GM19468 (cell line): ENCODE measurements at regions not wholly inside any gene's neighbourhood (a gene's known extent, or its start where the extent isn't known, plus 50 kb on each side); places are given as distances from the start of the nearest gene placed in this dataset.
"Not testable (repeated sequence)": the region's sequence is repeated elsewhere in the genome, so short reads cannot be mapped to it uniquely, and the experiment has no call there.

ENCODE experiments used
- ATAC-seq: cut with Tn5 transposase; IDR thresholded peaks from one replicate; pipeline ENCODE4 v1.9.1; 2021; ENCODE audit warnings: mild to moderate bottlenecking, moderate library complexity, moderate number of reproducible peaks; ENCODE audit not compliant: unreplicated experiment; ENCODE audit errors: extremely low read depth

DNA sequence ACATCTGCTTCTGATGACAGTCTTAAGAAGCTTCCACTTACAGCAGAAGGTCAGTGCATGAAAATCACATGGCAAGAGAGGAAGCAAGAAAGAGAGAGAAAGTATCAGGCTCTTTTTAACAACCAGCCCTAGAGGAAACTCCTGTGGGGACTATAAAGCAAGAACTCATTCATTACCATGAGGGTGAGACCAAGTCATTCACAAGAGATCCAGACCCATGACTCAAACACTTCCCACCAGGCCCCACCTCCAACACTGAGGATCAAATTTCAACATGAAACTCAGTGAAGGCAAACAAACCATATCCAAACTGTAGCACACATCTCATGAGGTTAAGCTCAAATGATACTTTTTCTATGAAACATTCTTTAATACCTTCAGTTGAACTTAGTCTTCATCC, 643.2 kb upstream of the SYNCRIP start:
- no peak for ATAC-seq

DNA sequence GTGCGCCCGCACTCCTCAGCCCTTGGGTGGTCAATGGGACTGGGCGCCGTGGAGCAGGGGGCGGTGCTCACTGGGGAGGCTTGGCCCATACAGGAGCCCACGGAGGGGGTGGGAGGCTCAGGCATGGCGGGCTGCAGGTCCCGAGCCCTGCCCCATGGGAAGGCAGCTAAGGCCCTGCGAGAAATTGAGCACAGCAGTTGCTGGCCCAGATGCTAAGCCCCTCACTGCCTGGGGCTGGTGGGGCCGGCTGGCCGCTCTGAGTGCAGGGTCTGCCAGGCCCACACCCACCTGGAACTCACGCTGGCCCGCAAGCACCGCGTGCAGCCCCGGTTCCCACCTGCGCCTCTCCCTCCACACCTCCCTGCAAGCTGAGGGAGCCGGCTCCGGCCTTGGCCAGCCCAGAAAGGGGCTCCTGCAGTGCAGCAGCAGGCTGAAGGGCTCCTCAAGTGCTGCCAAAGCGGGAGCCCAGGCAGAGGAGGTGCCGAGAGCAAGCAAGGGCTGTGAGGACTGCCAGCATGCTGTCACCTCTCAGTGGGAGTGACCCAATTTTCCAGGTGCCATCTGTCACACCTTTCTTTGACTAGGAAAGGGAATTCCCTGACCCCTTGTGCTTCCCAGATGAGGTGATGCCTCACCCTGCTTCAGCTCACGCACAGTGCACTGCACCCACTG, 642.3 kb upstream of the SYNCRIP start:
- ATAC-seq: not testable (repeated sequence)

DNA sequence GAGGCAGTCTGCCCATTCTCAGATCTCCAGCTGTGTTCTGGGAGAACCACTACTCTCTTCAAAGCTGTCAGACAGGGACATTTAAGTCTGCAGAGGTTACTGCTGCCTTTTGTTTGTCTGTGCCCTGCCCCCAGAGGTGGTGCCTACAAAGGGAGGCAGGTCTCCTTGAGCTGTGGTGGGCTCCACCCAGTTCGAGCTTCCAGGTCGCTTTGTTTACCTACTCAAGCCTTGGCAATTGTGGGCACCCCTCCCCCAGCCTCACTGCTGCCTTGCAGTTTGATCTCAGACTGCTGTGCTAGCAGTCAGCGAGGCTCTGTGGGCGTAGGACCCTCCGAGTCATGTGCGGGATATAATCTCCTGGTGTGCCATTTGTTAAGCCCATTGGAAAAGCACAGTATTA, 640.9 kb upstream of the SYNCRIP start:
- not testable (repeated sequence) for ATAC-seq

DNA sequence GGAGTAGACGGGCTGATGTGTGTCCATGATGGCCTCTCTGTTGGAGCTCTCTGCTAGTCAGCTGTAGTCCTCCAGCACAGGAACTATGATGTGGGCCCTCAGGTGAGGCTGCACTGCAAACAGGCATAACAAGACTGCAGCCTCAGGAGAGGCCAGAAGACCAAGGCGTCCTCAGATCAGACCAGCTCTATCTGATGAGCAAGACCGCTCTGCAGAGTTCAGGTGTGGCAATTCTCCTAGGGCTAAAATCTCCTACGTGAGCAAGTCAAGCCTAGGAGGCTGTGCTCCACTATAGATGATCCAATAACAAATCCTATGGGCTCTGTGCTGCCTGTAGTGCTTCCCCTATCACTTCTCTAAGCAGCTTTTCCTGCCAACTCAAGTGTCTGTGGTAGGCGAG, 633.4 kb upstream of the SYNCRIP start:
- ATAC-seq: no peak

DNA sequence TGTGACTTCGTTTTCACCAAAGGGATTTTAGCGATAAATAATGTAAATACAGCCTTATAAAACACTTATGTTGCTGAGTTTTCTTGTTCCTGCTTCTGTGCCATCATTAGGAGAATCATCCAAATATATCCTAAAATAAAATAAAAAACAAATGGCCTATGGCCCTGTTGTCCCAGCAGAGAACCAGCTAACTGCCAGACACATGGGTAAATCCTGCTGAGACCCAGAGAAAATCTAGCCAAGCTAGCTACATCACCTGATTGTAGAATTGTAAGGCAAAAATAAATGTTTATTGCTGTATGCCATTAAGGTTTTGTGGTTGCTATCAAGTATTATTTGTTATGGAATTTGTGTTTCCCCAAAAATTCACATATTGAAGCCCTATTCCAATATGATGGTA, 631.2 kb upstream of the SYNCRIP start:
- no peak for ATAC-seq

DNA sequence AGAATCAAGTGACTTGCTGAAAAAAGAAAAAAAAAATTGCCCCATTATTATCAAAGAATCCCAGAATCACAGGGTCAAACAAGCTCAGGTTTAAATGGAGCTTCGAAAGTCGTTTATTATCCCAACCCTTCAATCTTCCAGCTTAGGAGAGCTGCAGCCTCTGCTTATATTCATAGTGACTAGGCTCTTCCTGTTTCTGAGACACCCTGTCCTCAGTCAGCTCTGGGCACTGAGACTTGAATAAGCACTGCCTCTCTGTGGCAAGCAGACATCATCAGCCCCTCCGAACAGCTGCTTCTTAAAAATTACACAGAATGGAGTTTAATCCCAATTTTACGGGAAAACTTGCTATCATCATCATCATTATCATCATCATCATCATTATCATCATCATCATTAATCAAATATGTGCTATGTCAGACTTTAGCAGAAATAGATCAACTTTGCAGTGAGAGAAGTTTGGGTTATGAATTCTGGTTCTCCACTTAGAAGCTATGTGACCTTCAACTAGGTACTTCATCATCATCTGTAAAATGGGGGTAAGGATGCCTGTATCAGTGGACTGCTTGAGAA, 614.0 kb upstream of the SYNCRIP start:
- ATAC-seq: no peak

DNA sequence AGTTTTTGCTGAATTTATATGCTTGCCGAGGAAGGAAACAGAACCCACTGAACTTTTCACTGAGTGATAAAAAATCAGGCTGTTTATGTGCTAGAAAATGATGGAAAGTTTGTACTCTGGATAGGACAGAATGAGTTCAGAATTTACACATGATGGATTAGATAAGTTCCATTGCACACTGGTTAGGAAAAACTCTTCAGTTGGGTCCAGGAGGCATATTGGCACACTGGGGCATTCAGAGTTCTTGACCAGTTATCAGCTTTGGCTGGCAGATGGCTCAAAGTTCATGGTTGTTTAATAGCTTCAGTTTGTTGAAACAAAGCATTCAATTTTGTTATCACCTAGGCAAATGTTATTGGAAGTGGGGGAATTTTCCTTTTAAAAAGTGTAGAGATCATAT, 613.3 kb upstream of the SYNCRIP start:
- ATAC-seq: no peak

DNA sequence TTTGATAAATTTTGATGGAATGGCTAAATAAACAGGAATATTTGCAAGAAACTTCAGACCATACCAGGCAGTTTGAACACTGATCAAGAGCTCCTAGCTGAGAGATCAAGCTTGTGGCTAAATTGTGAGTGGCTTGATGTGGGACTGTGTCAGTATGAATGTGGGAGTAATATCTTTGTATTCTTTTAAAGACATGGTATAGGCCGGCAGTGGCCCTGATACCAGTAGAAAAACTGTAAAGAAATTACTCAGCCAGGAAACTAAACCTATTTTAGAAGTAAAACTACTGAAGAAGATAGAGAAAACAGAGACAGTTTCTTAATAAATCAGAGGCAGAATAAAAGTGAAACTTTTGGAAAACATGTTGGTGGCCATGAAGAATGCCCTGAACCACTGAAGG, 608.4 kb upstream of the SYNCRIP start:
- ATAC-seq: no peak

DNA sequence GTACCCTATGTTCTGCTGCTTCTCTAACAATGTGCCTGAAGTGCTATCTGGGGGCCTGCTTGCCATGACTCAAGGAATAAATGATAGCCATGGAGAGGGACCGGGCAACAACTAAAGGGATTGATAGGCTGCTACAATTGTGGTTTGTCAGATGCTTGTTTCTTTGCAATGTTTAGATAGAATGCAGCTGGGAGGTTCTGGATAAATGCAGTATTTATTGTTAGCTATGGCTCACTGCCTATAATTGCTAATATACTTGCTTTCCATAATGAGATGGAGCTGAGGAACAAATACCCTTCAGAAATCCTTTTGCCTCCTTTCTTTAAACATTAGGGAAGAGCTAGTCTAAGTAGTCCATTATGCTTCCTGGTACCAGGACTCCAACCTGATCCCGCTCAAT, 575.2 kb upstream of the SYNCRIP start:
- ATAC-seq: no peak

DNA sequence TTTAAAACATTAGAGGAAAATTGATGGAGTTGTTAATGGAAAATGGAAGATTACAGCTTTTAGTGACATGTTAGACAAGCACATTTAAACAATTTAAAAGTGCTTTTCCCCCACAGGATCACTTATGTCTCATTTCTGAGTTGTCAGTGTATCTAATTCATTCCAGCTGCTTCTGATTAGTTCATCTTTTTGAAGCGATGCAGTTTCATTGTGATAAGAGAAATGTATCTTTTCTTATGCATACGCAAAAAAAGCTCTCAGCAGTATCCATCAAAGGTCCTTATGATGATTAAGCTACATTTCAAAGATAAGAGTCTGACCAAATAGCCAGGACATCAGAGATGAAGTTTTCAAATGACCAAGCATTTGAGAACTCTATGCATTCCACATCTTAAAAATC, 572.6 kb upstream of the SYNCRIP start:
- no peak for ATAC-seq

DNA sequence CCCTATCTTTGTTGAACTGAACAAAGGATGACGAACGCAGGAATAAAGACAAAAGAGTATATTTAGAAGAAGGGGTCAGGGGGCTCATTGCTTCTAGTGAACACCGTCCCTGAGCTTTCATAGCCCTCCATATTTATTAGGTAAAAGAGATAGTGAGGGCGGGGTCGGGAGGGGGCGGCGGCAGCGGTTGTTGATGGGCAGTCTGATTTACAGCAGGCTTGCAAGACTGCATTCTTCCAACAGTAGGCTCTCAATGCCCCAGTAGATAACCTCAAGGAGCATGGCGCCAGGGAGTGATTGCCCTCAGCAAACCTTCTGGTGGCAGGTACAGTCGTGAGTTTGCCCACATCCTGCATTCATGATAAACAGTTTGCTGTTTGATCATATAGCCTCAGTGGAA, 563.3 kb upstream of the SYNCRIP start:
- no peak for ATAC-seq

DNA sequence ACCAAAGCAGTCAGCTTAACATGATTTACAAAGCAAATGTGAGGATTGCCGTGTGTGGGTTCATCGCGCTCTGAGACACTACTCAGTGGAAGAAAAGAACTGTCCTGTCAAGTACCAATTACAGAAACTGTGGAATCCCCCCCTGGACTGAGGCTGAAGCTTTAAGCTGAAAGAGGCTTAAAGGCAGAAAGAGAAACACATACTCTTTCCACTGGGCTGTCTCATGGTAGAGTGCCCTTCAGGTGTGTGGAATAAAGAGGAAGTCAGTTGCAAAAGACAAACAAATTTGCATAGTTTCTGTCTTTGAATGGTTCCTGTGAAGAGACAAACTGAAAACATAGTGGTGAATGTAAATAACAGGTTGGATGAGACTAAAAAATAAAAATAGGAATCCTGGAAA, 560.4 kb upstream of the SYNCRIP start:
- no peak for ATAC-seq

DNA sequence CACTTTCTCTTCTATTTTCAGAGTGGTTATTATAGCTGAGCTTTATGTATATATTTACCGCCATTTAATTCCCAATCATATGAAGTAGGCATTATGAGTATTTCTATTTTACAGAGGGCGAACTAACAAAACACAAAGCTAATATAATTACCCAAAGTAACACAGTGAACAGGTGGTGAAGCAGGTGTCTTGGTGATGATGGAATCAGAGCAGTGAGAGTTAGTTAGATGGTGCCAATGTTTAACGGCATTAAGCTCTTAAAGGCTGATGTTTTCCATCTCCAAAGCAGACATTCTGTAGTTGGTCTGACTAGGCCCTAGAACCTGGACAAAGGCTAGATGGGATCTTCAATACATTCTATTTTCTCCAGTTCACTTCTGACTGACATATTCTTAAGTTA, 551.1 kb upstream of the SYNCRIP start:
- no peak for ATAC-seq

DNA sequence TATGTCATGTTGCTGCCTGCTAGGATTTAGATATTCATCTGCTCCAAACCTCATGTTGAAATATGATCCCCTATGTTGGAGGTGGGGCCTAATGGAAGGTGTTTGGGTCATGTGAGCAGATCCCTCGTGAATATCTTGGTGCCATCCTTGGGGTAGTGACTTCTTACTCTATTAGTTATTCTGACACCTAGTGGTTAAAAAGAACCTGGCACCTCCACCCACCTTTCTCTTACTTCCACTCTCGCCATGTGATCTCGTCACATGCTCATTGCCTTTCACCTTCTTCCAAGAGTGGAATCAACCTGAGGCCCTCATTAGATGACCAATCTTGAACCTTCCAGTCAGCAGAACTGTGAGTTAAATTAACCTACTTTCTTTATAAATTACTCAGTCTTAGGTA, 549.4 kb upstream of the SYNCRIP start:
- peak; percentile 91 for ATAC-seq

DNA sequence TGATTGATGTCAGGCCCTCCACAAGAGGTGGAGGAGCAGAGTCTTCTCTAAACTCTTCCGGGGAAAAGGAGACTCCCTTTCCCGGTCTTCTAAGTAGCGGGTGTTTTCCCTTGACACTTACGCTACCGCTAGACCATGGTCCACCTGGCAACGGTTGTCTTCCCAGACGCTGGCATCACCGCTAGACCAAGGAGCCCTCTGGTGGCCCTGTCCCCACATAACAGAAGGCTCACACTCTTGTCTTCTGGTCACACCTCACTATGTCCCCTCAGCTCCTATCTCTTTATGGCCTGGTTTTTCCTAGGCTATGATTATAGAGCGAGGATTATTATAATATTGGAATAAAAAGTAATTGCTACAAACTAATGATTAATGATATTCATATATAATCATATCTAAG, 532.5 kb upstream of the SYNCRIP start:
- not testable (repeated sequence) for ATAC-seq

DNA sequence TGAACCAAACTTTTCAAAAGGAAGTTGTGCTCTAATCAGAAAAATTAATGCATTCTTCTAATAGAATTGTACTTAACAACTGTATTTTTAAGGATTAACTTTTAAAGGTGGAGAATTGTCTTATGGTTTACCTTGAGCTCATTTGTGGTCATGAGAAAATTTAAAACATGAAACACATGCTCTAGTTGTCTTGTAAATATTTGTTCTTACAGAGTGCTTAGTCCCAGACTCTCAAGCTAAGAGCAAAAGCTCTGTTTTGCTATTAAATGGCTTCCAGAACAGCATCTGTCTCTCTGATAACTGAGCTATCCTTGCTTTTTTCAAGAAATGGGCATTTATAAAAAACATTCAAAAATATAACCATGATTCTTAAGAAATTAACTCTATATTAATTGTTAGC, 512.2 kb upstream of the SYNCRIP start:
- no peak for ATAC-seq

DNA sequence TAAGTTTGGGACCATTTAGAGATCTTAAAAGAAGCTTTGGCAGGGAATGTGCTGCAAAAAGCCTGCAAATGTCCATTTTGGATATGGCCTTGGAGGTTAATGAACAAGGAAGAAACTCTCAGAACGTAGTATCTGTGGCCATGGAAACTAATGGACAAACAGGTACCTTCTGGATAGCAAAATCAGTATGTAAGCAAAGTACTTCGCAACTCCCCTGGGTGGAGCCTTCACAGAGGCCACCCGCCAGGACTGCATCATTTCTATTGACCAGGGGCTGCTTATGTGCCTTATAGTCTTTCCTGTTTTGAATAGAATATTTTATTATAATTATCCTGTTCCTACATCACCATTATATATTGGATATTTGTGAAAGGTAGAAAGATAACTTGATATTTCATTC, 510.8 kb upstream of the SYNCRIP start:
- ATAC-seq: no peak

DNA sequence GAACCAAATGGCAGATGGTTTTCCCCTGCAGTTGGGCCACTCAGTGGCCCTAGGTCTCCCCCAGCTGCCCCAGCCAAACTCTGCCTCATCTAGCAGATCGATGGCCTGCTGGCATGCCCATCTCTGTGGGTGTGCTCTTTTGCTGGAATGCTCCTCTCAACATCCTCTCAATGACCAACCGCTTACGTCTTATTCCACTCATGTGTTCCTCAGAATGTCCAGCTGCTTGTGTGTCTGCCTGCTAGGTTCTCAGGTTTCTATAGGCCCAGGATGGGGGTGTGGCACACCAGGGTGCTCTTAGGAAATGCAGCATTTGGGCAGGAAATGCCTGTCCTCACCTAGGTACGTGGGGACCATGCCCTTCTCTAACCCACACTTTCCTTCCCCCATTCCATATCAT, 509.9 kb upstream of the SYNCRIP start:
- no peak for ATAC-seq

DNA sequence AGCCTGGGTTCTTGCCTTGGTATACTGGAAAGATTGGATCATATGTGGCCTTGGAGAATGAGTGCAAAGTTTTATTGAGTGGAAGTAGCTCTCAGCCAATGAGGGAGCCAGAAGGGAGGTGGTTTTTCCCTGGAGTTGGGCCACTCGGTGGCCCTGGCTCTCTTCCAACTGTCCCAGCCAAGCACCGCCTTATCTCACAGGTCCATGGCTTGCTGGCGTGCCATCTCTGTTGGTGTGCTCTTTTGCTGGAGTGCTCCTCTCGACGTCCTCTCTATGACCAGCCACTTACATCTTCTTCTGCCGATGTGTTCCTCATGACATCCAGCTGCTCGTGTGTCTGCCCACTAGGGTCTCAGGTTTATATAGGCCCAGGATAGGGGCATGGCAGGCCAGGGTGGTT, 505.9 kb upstream of the SYNCRIP start:
- ATAC-seq: no peak

DNA sequence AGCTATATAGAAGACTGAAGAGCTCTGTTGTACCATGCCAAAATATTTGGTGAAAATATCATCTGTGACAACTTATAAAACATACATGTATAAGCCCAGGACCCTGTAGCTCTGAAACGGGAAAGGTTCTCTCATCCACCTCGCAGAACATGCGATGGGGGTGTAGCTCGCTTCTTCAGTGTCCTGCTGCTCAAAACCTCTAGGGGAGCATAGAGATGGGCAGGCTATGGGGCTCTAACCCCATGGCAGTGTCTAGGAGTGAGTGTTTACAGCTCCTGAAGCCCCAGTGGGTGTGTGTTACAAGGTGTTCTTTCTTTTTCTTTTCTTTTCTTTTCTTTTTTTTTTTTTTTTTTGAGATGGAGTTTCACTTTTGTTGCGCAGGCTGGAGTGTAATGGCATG, 505.2 kb upstream of the SYNCRIP start:
- no peak for ATAC-seq

DNA sequence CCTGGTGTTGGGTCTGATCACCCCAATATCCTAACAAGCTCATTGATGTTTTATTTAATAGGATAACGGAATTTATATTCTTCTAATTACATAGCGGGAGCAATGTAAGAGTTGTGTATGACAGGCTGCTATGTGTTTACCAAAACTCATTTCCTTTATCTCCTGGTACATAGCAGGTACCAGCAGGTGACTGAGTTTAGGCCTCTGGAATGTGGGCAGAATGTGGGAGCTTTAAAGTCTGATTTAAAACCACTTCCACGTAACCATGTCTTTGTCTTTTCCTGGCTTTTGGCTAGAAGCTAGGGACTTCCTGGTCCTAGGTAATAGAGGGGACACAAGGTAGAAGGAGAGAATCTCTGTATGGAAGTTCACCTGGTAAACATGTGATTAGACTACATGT, 504.6 kb upstream of the SYNCRIP start:
- ATAC-seq: no peak

DNA sequence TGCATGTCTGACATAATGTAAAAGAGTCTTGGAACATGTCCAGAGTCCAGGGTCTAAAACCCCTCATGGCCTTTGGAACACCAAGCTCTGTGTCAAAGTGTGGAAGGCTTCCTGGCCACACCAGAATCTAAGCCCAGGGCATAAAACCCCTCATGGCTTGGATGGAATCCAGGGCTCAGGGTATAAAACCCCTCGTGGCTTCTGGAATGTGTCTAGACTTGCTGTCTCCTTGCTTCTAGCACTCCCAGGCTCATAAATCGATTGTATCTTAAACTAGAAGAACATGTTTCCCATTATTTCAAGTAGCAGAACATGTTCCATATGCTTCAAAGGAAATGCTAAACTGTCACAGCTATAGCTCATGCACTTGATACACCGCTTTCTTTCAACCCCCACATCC, 504.1 kb upstream of the SYNCRIP start:
- ATAC-seq: not testable (repeated sequence)
